NCI-H82 treated with DMSO at 0.1 percent for 48 hours (cell line): ENCODE measurements at regions not wholly inside any gene's neighbourhood (a gene's known extent, or its start where the extent isn't known, plus 50 kb on each side); places are given as distances from the start of the nearest gene placed in this dataset.
"Not testable (repeated sequence)": the region's sequence is repeated elsewhere in the genome, so short reads cannot be mapped to it uniquely, and the experiment has no call there.

ENCODE experiments used
- DNase-seq: peaks from one replicate; lab custom pipeline; 2025; ENCODE audit not compliant: unreplicated experiment; lab: John Stamatoyannopoulos, UW

GRCh38 chr6:170036367-170036766, 254.5 kb downstream of the DLL1 start:
- DNase-seq: not testable (repeated sequence)

- DNase-seq: no peak
Observed at GRCh38 chr6:170035901-170036304, 255.0 kb downstream of the DLL1 start.

GRCh38 chr6:170035044-170035443, 255.8 kb downstream of the DLL1 start:
- DNase-seq: no peak

- no peak for DNase-seq
Observed at GRCh38 chr6:170034294-170034693, 256.6 kb downstream of the DLL1 start.

GRCh38 chr6:170033666-170034065, 257.2 kb downstream of the DLL1 start:
- DNase-seq: no peak

GRCh38 chr6:170032706-170033309, 258.1 kb downstream of the DLL1 start:
- DNase-seq: no peak

GRCh38 chr6:170032197-170032596, 258.7 kb downstream of the DLL1 start:
- no peak for DNase-seq

GRCh38 chr6:170031684-170032121, 259.2 kb downstream of the DLL1 start:
- DNase-seq: no peak

GRCh38 chr6:170030821-170031471, 259.9 kb downstream of the DLL1 start:
- no peak for DNase-seq

- DNase-seq: no peak
Observed at GRCh38 chr6:170030284-170030815, 260.5 kb downstream of the DLL1 start.

GRCh38 chr6:170029416-170030283, 261.2 kb downstream of the DLL1 start:
- DNase-seq: no peak

- DNase-seq: no peak
Observed at GRCh38 chr6:170028629-170029345, 262.1 kb downstream of the DLL1 start.

- DNase-seq: no peak
Observed at GRCh38 chr6:170027647-170028043, 263.2 kb downstream of the DLL1 start.

- no peak for DNase-seq
Observed at GRCh38 chr6:170026751-170027646, 263.9 kb downstream of the DLL1 start.

- DNase-seq: no peak
Observed at GRCh38 chr6:170025935-170026750, 264.7 kb downstream of the DLL1 start.

- DNase-seq: no peak
Observed at GRCh38 chr6:170025341-170025911, 265.5 kb downstream of the DLL1 start.

- no peak for DNase-seq
Observed at GRCh38 chr6:170024940-170025339, 265.9 kb downstream of the DLL1 start.

GRCh38 chr6:170023620-170024521, 267.0 kb downstream of the DLL1 start:
- DNase-seq: no peak
